ENCODE measurements at regions not wholly inside any gene's neighbourhood (a gene's known extent, or its start where the extent isn't known, plus 50 kb on each side); places are given as distances from the start of the nearest gene placed in this dataset.

DNA sequence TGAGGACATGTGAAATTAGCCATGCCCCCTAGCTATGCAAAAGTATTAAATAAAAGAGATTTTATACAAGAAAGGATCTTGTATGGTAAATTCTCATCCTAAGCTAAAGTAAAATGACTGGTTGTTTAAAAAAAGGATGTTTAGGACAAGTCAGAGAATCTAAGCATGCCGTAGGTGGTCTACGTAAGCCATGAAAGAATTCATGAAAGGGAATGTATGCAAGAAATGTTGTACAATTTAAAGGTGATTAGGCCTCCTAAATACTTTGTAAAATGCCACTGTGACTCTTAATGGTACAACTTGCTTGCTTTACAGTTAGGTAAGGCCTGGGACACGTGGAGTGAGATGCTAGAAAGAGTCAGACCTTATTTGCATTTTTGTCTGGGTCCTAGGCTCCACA lies 209.0 kb downstream of the EFHB start:
- ATAC-seq = no peak
- Histone ChIP-seq H3K79me2 (ENCODE audit: control insufficient read depth, insufficient read depth, low read length) (no peaks in the 10 kb centered on the region), H3K27me3 (replicated peaks in 1 of 2; ENCODE audit: control insufficient read depth in 2 of 2, insufficient read depth in 2 of 2, low read length in 1 of 2) (no peaks in the 10 kb centered on the region), H3K9ac (ENCODE audit: control insufficient read depth, insufficient read depth, low read length) (no peak overlapping the region), H4K20me1 (ENCODE audit: control insufficient read depth, insufficient read depth) (no peaks in the 10 kb centered on the region), H3K4me2 (ENCODE audit: control insufficient read depth, insufficient read depth) (no peak overlapping the region), H3K4me1 (ENCODE audit: control insufficient read depth, insufficient read depth, low read length) (no peaks in the 10 kb centered on the region), H3K27ac (ENCODE audit: control insufficient read depth, insufficient read depth) (no peak overlapping the region), H3K9me3 (replicated peaks; ENCODE audit: control insufficient read depth, insufficient read depth, low read length) (peaks cover 1% of the 10 kb centered on the region; the same call in 1 of the 3 replicates), H3K36me3 (ENCODE audit: control insufficient read depth in 2 of 2, insufficient read depth in 2 of 2, low read length in 1 of 2) (no peaks in the 10 kb centered on the region), H3K4me3 (no peak overlapping the region), H2AFZ (ENCODE audit: control insufficient read depth, low read depth, low read length) (no peak overlapping the region)
- in situ Hi-C loops (cut with MboI) = no loop called here
- RAD21 ChIA-PET (ENCODE audit: unreplicated experiment) = no interaction called here
- CTCF ChIA-PET = interaction anchor here (0.6 to 0.8 kb wide), 2 partner anchors 10 to 504 kb away, joined by 3 to 5 read pairs; no protein-coding TSS in a partner anchor
- POLR2A ChIA-PET = no interaction called here
- 58% methylated on average over 3 of the region's 3 CpGs for WGBS (ENCODE audit: insufficient coverage, insufficient replicate concordance, low lambda C conversion rate, missing lambda C conversion rate)
- no TSS peak for BruUV-seq (replicated peaks)
- FAIRE-seq = no peak
- intact Hi-C loops (cut with micrococcal nuclease; ENCODE audit: unreplicated experiment) = no loop called here
- no peak for DNase-seq (ENCODE audit: low read depth, low spot score)
- TF ChIP-seq, protein P1, sequence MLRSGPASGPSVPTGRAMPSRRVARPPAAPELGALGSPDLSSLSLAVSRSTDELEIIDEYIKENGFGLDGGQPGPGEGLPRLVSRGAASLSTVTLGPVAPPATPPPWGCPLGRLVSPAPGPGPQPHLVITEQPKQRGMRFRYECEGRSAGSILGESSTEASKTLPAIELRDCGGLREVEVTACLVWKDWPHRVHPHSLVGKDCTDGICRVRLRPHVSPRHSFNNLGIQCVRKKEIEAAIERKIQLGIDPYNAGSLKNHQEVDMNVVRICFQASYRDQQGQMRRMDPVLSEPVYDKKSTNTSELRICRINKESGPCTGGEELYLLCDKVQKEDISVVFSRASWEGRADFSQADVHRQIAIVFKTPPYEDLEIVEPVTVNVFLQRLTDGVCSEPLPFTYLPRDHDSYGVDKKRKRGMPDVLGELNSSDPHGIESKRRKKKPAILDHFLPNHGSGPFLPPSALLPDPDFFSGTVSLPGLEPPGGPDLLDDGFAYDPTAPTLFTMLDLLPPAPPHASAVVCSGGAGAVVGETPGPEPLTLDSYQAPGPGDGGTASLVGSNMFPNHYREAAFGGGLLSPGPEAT (IDR thresholded peaks at IDR 0.05; ENCODE audit: low read depth) = no peak
- no peak for TF ChIP-seq HDAC2 (IDR thresholded peaks at IDR 0.05)
- no peak for TF ChIP-seq POLR2AphosphoS5 (IDR thresholded peaks at IDR 0.05; ENCODE audit: low read length)
- TF ChIP-seq, protein P2, sequence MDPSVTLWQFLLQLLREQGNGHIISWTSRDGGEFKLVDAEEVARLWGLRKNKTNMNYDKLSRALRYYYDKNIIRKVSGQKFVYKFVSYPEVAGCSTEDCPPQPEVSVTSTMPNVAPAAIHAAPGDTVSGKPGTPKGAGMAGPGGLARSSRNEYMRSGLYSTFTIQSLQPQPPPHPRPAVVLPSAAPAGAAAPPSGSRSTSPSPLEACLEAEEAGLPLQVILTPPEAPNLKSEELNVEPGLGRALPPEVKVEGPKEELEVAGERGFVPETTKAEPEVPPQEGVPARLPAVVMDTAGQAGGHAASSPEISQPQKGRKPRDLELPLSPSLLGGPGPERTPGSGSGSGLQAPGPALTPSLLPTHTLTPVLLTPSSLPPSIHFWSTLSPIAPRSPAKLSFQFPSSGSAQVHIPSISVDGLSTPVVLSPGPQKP (IDR thresholded peaks at IDR 0.05; ENCODE audit: low read depth, low read length) = no peak
- no peak for TF ChIP-seq PAX8 (IDR thresholded peaks at IDR 0.05)
- no peak for TF ChIP-seq HDGF (IDR thresholded peaks at IDR 0.05)
- no peak for TF ChIP-seq FOXK2 (IDR thresholded peaks at IDR 0.05)
- no peak for TF ChIP-seq ZNF384 (IDR thresholded peaks at IDR 0.05; ENCODE audit: borderline replicate concordance, low read depth, low read length)
- TF ChIP-seq STAT3 (IDR thresholded peaks at IDR 0.05; ENCODE audit: low read depth, low read length) = no peak
- TF ChIP-seq, protein P3, sequence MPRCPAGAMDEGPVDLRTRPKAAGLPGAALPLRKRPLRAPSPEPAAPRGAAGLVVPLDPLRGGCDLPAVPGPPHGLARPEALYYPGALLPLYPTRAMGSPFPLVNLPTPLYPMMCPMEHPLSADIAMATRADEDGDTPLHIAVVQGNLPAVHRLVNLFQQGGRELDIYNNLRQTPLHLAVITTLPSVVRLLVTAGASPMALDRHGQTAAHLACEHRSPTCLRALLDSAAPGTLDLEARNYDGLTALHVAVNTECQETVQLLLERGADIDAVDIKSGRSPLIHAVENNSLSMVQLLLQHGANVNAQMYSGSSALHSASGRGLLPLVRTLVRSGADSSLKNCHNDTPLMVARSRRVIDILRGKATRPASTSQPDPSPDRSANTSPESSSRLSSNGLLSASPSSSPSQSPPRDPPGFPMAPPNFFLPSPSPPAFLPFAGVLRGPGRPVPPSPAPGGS (IDR thresholded peaks at IDR 0.05; ENCODE audit: borderline replicate concordance, insufficient read depth, low read depth, low read length, poor library complexity, severe bottlenecking) = no peak
- SMC1A ChIA-PET (ENCODE audit: uncharacterized antibody, unreplicated experiment) = no interaction called here
